Right lobe of liver (tissue), 6 donors: ENCODE measurements at regions not wholly inside any gene's neighbourhood (a gene's known extent, or its start where the extent isn't known, plus 50 kb on each side); places are given as distances from the start of the nearest gene placed in this dataset.

Experiments
- ATAC-seq, 4 donors: fragments of 200-7000 bp; cut with Tn5 transposase; one replicate each; pipeline ENCODE4 v1.9.1; 2020; ENCODE audit warnings: mild to moderate bottlenecking in 4 of 4, moderate library complexity in 4 of 4
- DNase-seq, 3 donors: peaks; one replicate each; pipeline ENCODE4 v3.0.0-alpha.2; 2020
- H3K27ac ChIP-seq, 3 donors: fragments of 200-600 bp; one replicate each; pipeline ENCODE4 v1.8.0; 2022
- H3K27me3 ChIP-seq, 2 donors: fragments of 200-600 bp; one replicate each; pipeline ENCODE4 v1.8.0; 2022
- H3K36me3 ChIP-seq, 4 donors: fragments of 200-600 bp; sonication (generic) in 1 of 4; one replicate each; pipeline versions ENCODE4 v1.5.1 to v1.8.0; 2017 to 2022; ENCODE audit warnings: control low read depth in 1 of 4
- H3K4me1 ChIP-seq, 4 donors: fragments of 200-600 bp; sonication (generic) in 1 of 4; one replicate each; pipeline versions ENCODE4 v1.5.1 to v1.8.0; 2017 to 2022; ENCODE audit warnings: control low read depth in 1 of 4
- H3K4me3 ChIP-seq, 3 donors: fragments of 200-600 bp; one replicate each; pipeline ENCODE4 v1.8.0; 2022
- H3K9me3 ChIP-seq, 4 donors: fragments of 200-600 bp; sonication (generic) in 1 of 4; one replicate each; pipeline versions ENCODE4 v1.5.1 to v1.8.0; 2017 to 2022; ENCODE audit warnings: control low read depth in 1 of 4
- CTCF ChIP-seq, 4 donors: fragments of 200-600 bp in 3 of 4; fragments of 450-650 bp in 1 of 4; IDR thresholded peaks; one replicate each; pipeline versions ENCODE4 v1.5.1 to v1.8.0; 2016 to 2022; ENCODE audit warnings: antibody characterized with exemption in 4 of 4, mild to moderate bottlenecking in 2 of 4
- POLR2A ChIP-seq: fragments of 450-650 bp; IDR thresholded peaks from one replicate; pipeline ENCODE4 v1.6.1; 2017; ENCODE audit warnings: antibody characterized with exemption, mild to moderate bottlenecking
- WGBS: methylation state at CpG from one replicate; pipeline ENCODE4 v1.1.6; 2018; ENCODE audit warnings: low coverage, low lambda C conversion rate; ENCODE audit not compliant: insufficient coverage; ENCODE audit errors: missing lambda C conversion rate; 5-methylcytosine and 5-hydroxymethylcytosine counted together
- intact Hi-C, 2 donors: fragments of 100-400 bp; cut with DNase I; formaldehyde crosslinking; loops; one replicate each; pipeline versions ENCODE4 v1.11.2 to v1.14.1; 2022
- donor health status: DM: no; HTN: yes; CAD: no.
- donor health status: DM: no; HTN: no; CAD: no.
- donor health status: DM: no; HTN: no; CAD: no.
- donor health status: DM: no; HTN: yes; CAD: no.
- donor health status: DM: no; HTN: yes; CAD: no.

DNA sequence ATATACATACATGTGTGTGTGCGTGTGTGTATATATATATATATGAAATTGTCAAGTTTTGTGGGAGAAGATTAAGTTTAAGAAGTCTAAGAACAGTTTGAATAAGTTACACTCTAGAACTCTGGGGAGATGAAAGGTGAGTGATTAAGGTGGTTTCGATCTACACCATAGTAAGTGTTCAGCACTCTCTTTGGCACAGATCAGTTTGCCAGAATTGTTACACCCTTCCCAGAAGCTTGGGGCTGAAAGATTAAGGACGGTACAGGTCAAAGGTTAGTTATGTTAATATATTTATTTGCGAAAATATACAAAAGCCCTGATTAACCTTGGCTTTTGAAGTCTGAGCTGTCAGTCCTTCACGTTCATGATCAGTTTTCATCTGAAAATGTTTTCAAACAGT, 309.1 kb downstream of the KLF5 start:
- ATAC-seq, result no peak
- no peaks in the 10 kb centered on the region for H3K27me3 ChIP-seq
- no peak for DNase-seq
- H3K4me3 ChIP-seq, result no peak overlapping the region
- no peak for TF ChIP-seq POLR2A
- TF ChIP-seq CTCF (IDR thresholded peaks at IDR 0.05), result no peak
- intact Hi-C loops, result no loop called here
- H3K27ac ChIP-seq, result no peak overlapping the region
- H3K36me3 ChIP-seq, result no peaks in the 10 kb centered on the region
- 68% methylated on average over 4 of the region's 5 CpGs for WGBS
- no peaks in the 10 kb centered on the region for H3K9me3 ChIP-seq
- no peaks in the 10 kb centered on the region for H3K4me1 ChIP-seq

DNA sequence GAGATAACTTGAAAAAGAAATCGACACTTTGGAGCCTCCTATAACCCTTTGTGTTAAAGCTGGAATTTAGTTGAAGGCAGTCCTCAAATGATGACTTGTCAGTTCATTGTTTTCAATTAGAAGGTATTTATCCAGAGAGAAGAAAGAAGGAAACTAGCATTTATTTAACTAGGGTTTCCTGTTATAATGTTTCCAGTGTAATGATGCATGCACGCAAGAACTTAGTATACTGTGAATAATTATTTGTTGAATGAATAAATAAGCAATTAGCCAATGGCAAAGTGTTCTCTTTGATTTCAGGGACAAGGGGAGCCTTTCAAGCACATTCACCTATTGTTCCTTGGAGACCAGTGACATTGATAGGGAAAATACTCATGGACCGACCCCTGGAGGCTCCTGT, 307.4 kb downstream of the KLF5 start:
- Histone ChIP-seq H3K36me3 (no peaks in the 10 kb centered on the region), H3K4me3 (no peak overlapping the region), H3K4me1 (no peaks in the 10 kb centered on the region), H3K9me3 (no peaks in the 10 kb centered on the region), H3K27ac (no peak overlapping the region), H3K27me3 (no peaks in the 10 kb centered on the region)
- TF ChIP-seq CTCF (IDR thresholded peaks at IDR 0.05), result no peak
- TF ChIP-seq POLR2A, result no peak
- intact Hi-C loops, result no loop called here
- 59% methylated on average over 3 of the region's 3 CpGs for WGBS
- DNase-seq (no peak), ATAC-seq (no peak)

DNA sequence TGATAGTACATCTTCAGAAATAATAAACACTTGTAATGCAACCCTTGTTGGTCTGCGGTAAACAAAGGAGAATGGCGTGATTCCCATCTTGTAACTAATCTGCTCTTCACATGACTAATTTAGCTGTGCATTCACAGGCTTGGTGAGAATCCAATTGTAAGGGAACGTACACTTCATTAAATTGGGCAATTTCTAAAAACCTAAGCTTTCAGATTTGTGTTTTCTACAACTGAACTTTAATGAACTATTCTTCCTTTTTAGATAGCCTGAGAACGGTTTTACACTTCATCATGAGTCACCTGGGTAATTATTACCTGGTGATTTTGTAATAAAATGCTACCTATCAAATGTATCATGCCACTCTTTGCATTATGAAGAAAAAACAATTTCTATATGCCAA, 306.9 kb downstream of the KLF5 start:
- TF ChIP-seq POLR2A, result no peak
- no peak for TF ChIP-seq CTCF (IDR thresholded peaks at IDR 0.05)
- no peak for DNase-seq
- H3K4me1 ChIP-seq, result no peaks in the 10 kb centered on the region
- no peak overlapping the region for H3K27ac ChIP-seq
- peak in 2 of 4 donors; percentile 25 to 86 for ATAC-seq
- H3K9me3 ChIP-seq, result no peaks in the 10 kb centered on the region
- no peaks in the 10 kb centered on the region for H3K27me3 ChIP-seq
- no peaks in the 10 kb centered on the region for H3K36me3 ChIP-seq
- WGBS, result 48% methylated on average over 4 of the region's 4 CpGs
- intact Hi-C loops, result no loop called here
- no peak overlapping the region for H3K4me3 ChIP-seq

DNA sequence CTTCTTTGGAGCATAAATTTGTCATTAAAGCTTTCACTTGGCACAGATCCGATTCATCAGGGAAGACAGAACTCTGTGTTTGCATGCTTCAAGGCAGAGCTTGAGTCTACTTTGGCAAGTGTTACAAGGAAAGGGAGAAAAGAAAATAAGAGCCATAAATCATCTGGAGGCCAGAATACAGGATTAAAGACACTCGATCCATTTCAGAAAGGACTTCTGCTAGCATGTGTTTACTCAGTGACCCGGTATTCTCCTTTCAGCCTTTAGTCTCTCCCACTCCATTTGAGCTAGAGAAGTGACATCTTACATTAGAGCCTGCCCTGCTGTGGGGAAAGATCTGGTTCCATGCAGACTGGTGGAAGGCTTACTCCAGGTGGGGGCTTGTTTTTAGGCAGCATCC, 306.4 kb downstream of the KLF5 start:
- no peak overlapping the region for H3K4me3 ChIP-seq
- intact Hi-C loops, result no loop called here
- WGBS, result 53% methylated on average over 3 of the region's 3 CpGs
- H3K27me3 ChIP-seq, result no peaks in the 10 kb centered on the region
- ATAC-seq (peak in 1 of 4 donors; percentile 55), DNase-seq (no peak)
- TF ChIP-seq POLR2A, result no peak
- TF ChIP-seq CTCF (IDR thresholded peaks at IDR 0.05), result no peak
- H3K9me3 ChIP-seq, result no peaks in the 10 kb centered on the region
- H3K36me3 ChIP-seq, result no peaks in the 10 kb centered on the region
- no peak overlapping the region for H3K27ac ChIP-seq
- no peaks in the 10 kb centered on the region for H3K4me1 ChIP-seq

DNA sequence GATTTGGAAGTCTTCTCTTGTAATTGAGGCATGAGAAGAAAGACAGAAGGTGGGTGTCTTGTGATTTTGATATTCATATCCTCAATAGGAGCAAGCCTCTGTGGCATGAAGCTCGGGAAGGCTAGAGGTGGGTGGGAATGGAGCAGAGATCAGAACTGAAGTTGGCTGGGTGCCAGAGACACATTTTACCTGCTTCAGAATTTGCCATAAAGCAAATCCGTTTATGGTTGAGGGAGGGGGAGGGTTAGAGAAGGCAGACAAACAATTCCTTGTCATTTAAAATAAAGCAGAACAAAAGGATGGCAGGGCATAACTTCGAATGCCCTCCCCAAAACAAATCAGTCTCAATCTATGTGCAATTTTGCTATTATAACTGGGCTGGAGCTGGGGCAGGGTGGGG, 305.9 kb downstream of the KLF5 start:
- 36% methylated on average over 3 of the region's 3 CpGs for WGBS
- no peak for ATAC-seq
- Histone ChIP-seq H3K27me3 (no peaks in the 10 kb centered on the region), H3K36me3 (no peaks in the 10 kb centered on the region), H3K27ac (no peak overlapping the region), H3K4me3 (no peak overlapping the region), H3K9me3 (no peaks in the 10 kb centered on the region), H3K4me1 (no peaks in the 10 kb centered on the region)
- TF ChIP-seq POLR2A, result no peak
- TF ChIP-seq CTCF (IDR thresholded peaks at IDR 0.05), result no peak
- DNase-seq, result no peak
- intact Hi-C loops, result no loop called here
